ENCODE measurements at regions not wholly inside any gene's neighbourhood (a gene's known extent, or its start where the extent isn't known, plus 50 kb on each side); places are given as distances from the start of the nearest gene placed in this dataset.

DNA sequence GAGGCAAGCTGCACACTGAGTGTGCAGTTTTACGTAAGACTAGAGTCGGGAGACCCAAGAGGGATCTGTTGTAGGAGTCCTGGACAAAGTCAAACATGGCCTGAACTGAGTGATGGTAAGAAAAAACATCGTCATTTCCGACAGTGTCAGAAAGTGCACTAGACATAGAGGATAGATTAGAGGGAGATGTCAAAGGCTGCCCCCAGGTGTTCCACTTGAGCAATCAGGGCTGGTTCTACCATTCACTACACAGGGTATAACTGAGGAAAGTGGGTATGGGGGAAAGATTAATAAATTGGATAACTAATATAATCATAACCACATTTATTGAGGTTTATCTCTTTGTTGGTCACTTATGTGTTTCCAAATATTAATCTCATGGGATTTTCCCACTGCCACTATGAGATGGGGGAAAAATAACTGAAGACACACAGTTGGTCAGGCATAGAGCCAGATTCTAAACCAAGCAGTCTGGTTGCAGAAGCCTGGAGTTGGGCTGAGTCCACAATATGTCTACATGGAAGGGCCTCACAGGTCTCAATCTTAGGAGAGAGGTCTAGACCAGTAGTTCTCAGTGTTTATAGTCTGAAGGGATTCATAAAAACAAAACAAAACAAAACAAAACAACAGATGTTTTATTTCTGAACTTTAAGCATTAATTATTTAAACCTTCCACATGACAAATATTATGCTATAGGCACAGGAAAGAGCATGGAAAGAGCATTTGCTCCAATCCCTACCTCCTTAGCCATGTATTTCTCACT lies 766.5 kb downstream of the NTRK3 start:
- H3K9ac ChIP-seq (ENCODE audit: low read length): no peak overlapping the region
- no peak overlapping the region for H3K4me3 ChIP-seq (ENCODE audit: low read length)
- no peak overlapping the region for H2BK120ac ChIP-seq (ENCODE audit: low read depth, low read length)
- no peak overlapping the region for H4K5ac ChIP-seq (ENCODE audit: low read length)
- no peak overlapping the region for H2BK5ac ChIP-seq (ENCODE audit: low read length)
- H3K4ac ChIP-seq (ENCODE audit: low read depth, low read length): no peak overlapping the region
- H3K56ac ChIP-seq (ENCODE audit: low read length): no peak overlapping the region
- H3K27ac ChIP-seq (ENCODE audit: low read depth, low read length): no peak overlapping the region
- no peak overlapping the region for H2BK15ac ChIP-seq (replicated peaks; ENCODE audit: low read depth)
- H3K18ac ChIP-seq (ENCODE audit: low read length): no peak overlapping the region
- no peak overlapping the region for H2AK5ac ChIP-seq (ENCODE audit: low read length)
- H4K8ac ChIP-seq (ENCODE audit: low read depth, low read length): no peak overlapping the region
- H3K4me1 ChIP-seq (ENCODE audit: control insufficient read depth, low read depth, low read length): no peaks in the 10 kb centered on the region
- no peak overlapping the region for H3K23ac ChIP-seq (ENCODE audit: low read length)
- no peaks in the 10 kb centered on the region for H3K27me3 ChIP-seq (ENCODE audit: insufficient read depth, low read length, poor library complexity)
- H3K36me3 ChIP-seq (ENCODE audit: control insufficient read depth, insufficient read depth, low read length): no peaks in the 10 kb centered on the region
- no peak overlapping the region for H3K4me2 ChIP-seq (ENCODE audit: low read length)
- no peak for DNase-seq
- WGBS (ENCODE audit: extremely low coverage, insufficient coverage, low lambda C conversion rate): no CpG with 5 or more reads among the region's 4 CpGs
- no peaks in the 10 kb centered on the region for H3K79me2 ChIP-seq (ENCODE audit: control insufficient read depth, insufficient read depth, low read length)
- H3K79me1 ChIP-seq (ENCODE audit: low read length): no peaks in the 10 kb centered on the region

DNA sequence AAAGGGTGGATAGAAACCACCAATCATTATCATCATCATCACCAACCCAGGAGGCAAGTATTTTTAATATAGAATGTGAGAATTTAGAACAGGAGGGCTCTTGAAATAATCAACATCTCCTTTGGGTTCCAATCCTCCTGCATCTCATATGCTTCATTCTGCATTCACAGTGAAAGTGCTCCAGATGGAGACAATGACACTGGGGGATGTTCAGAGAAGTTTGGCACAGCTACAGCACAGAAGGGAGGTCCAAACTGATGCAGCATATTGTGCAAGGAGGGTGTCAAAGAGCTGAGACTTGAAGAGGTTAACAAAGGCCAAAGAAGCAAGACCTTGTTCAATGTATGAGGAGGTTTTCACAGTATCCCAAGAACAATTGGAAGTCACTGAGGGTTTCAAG lies 767.1 kb downstream of the NTRK3 start:
- Histone ChIP-seq H3K27me3 (ENCODE audit: insufficient read depth, low read length, poor library complexity) (no peaks in the 10 kb centered on the region), H3K4me1 (ENCODE audit: control insufficient read depth, low read depth, low read length) (no peaks in the 10 kb centered on the region), H3K23ac (ENCODE audit: low read length) (no peak overlapping the region), H2BK15ac (replicated peaks; ENCODE audit: low read depth) (no peak overlapping the region), H4K5ac (ENCODE audit: low read length) (no peak overlapping the region), H3K36me3 (ENCODE audit: control insufficient read depth, insufficient read depth, low read length) (no peaks in the 10 kb centered on the region), H4K8ac (ENCODE audit: low read depth, low read length) (no peak overlapping the region), H3K9ac (ENCODE audit: low read length) (no peak overlapping the region), H3K4ac (ENCODE audit: low read depth, low read length) (no peak overlapping the region), H3K79me1 (ENCODE audit: low read length) (no peaks in the 10 kb centered on the region), H3K56ac (ENCODE audit: low read length) (no peak overlapping the region), H2BK5ac (ENCODE audit: low read length) (no peak overlapping the region), H3K4me3 (ENCODE audit: low read length) (no peak overlapping the region), H3K79me2 (ENCODE audit: control insufficient read depth, insufficient read depth, low read length) (no peaks in the 10 kb centered on the region), H3K27ac (ENCODE audit: low read depth, low read length) (no peak overlapping the region), H2AK5ac (ENCODE audit: low read length) (no peak overlapping the region), H3K18ac (ENCODE audit: low read length) (no peak overlapping the region), H3K4me2 (ENCODE audit: low read length) (no peak overlapping the region), H2BK120ac (ENCODE audit: low read depth, low read length) (no peak overlapping the region)
- DNase-seq: no peak

DNA sequence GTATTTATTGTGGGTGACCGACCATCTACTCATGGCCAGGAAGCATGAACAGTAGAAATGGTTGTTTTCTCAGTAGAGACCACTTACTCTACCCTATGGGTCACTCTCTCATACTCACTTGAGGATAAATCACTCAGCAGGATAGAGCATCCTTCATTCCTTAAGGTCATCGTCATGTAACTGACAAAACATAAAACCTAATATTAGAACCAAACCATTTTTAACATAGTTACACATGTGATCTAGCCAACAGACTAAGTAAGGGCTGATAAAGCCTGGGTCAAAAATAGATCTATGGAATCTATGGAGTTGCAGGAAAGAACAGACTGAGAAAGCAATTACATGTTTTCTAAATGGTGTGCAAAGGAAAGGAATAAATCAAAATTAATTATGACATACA lies 769.1 kb downstream of the NTRK3 start:
- Histone ChIP-seq H3K79me2 (ENCODE audit: control insufficient read depth, insufficient read depth, low read length) (no peaks in the 10 kb centered on the region), H3K4me2 (ENCODE audit: low read length) (no peak overlapping the region), H3K56ac (ENCODE audit: low read length) (no peak overlapping the region), H3K27me3 (ENCODE audit: insufficient read depth, low read length, poor library complexity) (no peaks in the 10 kb centered on the region), H2BK120ac (ENCODE audit: low read depth, low read length) (no peak overlapping the region), H3K23ac (ENCODE audit: low read length) (no peak overlapping the region), H2BK5ac (ENCODE audit: low read length) (no peak overlapping the region), H3K79me1 (ENCODE audit: low read length) (no peaks in the 10 kb centered on the region), H3K18ac (ENCODE audit: low read length) (no peak overlapping the region), H3K4ac (ENCODE audit: low read depth, low read length) (no peak overlapping the region), H3K27ac (ENCODE audit: low read depth, low read length) (no peak overlapping the region), H3K4me1 (ENCODE audit: control insufficient read depth, low read depth, low read length) (no peaks in the 10 kb centered on the region), H3K36me3 (ENCODE audit: control insufficient read depth, insufficient read depth, low read length) (no peaks in the 10 kb centered on the region), H2AK5ac (ENCODE audit: low read length) (no peak overlapping the region), H4K8ac (ENCODE audit: low read depth, low read length) (no peak overlapping the region), H3K4me3 (ENCODE audit: low read length) (no peak overlapping the region), H3K9ac (ENCODE audit: low read length) (no peak overlapping the region), H4K5ac (ENCODE audit: low read length) (no peak overlapping the region), H2BK15ac (replicated peaks; ENCODE audit: low read depth) (no peak overlapping the region)
- no peak for DNase-seq
- no CpG with 5 or more reads among the region's 2 CpGs for WGBS (ENCODE audit: extremely low coverage, insufficient coverage, low lambda C conversion rate)

DNA sequence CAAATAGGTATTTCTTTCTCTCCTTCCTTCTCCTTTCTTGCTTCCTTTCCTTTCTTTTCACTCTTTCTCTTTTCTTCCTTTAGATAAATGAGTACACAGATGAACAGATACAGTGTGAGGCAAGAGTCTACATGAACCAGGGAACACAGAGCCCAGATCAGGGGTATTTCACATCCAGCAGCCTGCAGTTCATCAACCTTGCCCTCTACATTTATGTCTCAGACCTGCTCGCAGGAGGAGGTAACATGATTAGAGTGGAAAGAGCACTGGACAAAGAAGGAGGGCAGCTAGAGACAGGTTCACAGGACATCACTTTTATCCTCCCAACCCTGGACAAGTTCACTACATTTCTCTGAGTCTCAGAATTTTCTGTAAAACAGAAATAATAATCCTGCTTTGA lies 773.1 kb downstream of the NTRK3 start:
- Histone ChIP-seq H2BK120ac (ENCODE audit: low read depth, low read length) (no peak overlapping the region), H4K5ac (ENCODE audit: low read length) (no peak overlapping the region), H3K18ac (ENCODE audit: low read length) (no peak overlapping the region), H3K4me3 (ENCODE audit: low read length) (no peak overlapping the region), H3K36me3 (ENCODE audit: control insufficient read depth, insufficient read depth, low read length) (no peaks in the 10 kb centered on the region), H3K79me2 (ENCODE audit: control insufficient read depth, insufficient read depth, low read length) (no peaks in the 10 kb centered on the region), H2BK5ac (ENCODE audit: low read length) (no peak overlapping the region), H4K8ac (ENCODE audit: low read depth, low read length) (no peak overlapping the region), H3K4me2 (ENCODE audit: low read length) (no peak overlapping the region), H3K79me1 (ENCODE audit: low read length) (no peaks in the 10 kb centered on the region), H3K23ac (ENCODE audit: low read length) (no peak overlapping the region), H3K4me1 (ENCODE audit: control insufficient read depth, low read depth, low read length) (no peaks in the 10 kb centered on the region), H3K27me3 (ENCODE audit: insufficient read depth, low read length, poor library complexity) (no peaks in the 10 kb centered on the region), H3K4ac (ENCODE audit: low read depth, low read length) (no peak overlapping the region), H3K56ac (ENCODE audit: low read length) (no peak overlapping the region), H2BK15ac (replicated peaks; ENCODE audit: low read depth) (no peak overlapping the region), H3K9ac (ENCODE audit: low read length) (no peak overlapping the region), H2AK5ac (ENCODE audit: low read length) (no peak overlapping the region), H3K27ac (ENCODE audit: low read depth, low read length) (no peak overlapping the region)
- no peak for DNase-seq
- no CpG with 5 or more reads among the region's 1 CpG for WGBS (ENCODE audit: extremely low coverage, insufficient coverage, low lambda C conversion rate)

DNA sequence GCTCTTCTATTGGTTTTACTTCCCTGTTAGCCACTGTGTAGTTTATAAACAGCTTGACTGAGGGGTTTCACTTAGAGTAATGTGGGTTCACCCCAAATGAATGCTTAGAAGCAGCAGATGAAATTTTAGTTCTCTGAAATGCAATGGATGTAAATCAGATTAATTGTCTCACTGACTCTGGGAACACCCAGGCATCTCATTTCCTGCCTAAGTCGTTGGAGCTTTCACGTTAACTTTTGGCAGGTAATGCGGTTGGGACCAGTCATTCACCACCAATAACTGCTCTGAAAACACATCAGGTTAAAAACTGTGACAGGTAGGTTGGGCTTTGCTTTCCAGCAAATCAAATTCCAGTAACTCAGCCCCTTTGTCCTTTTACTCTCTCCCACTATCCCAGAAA lies 775.4 kb downstream of the NTRK3 start:
- Histone ChIP-seq H3K9ac (ENCODE audit: low read length) (no peak overlapping the region), H3K4me1 (ENCODE audit: control insufficient read depth, low read depth, low read length) (peaks cover 2% of the 10 kb centered on the region), H3K79me1 (ENCODE audit: low read length) (no peaks in the 10 kb centered on the region), H3K23ac (ENCODE audit: low read length) (no peak overlapping the region), H2BK120ac (ENCODE audit: low read depth, low read length) (no peak overlapping the region), H2BK5ac (ENCODE audit: low read length) (no peak overlapping the region), H3K56ac (ENCODE audit: low read length) (no peak overlapping the region), H3K4me3 (ENCODE audit: low read length) (no peak overlapping the region), H3K36me3 (ENCODE audit: control insufficient read depth, insufficient read depth, low read length) (no peaks in the 10 kb centered on the region), H2BK15ac (replicated peaks; ENCODE audit: low read depth) (no peak overlapping the region), H3K27me3 (ENCODE audit: insufficient read depth, low read length, poor library complexity) (no peaks in the 10 kb centered on the region), H3K4me2 (ENCODE audit: low read length) (no peak overlapping the region), H4K5ac (ENCODE audit: low read length) (no peak overlapping the region), H3K79me2 (ENCODE audit: control insufficient read depth, insufficient read depth, low read length) (no peaks in the 10 kb centered on the region), H2AK5ac (ENCODE audit: low read length) (no peak overlapping the region), H3K4ac (ENCODE audit: low read depth, low read length) (no peak overlapping the region), H3K27ac (ENCODE audit: low read depth, low read length) (no peak overlapping the region), H4K8ac (ENCODE audit: low read depth, low read length) (no peak overlapping the region), H3K18ac (ENCODE audit: low read length) (no peak overlapping the region)
- WGBS (ENCODE audit: extremely low coverage, insufficient coverage, low lambda C conversion rate): no CpG with 5 or more reads among the region's 3 CpGs
- DNase-seq: no peak

DNA sequence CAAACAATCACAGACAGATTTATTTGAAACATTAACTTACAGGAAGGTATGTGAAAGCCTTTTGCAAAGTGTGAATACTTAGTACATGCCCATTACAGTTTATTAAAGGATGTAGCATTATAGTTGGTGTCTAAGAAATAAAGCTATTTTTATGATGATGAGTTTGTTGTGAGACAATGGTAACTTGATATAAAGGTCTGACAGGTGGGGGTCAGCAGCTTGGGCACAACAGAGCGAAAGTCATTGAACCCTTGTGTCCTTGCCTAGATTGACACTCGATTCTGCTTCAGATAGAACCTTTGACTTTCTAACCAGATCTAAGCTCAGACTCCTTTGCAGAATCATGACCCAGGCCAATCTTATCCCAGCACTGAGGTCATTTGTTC lies 777.9 kb downstream of the NTRK3 start:
- no peak overlapping the region for H3K27ac ChIP-seq (ENCODE audit: low read depth, low read length)
- DNase-seq: no peak
- H3K27me3 ChIP-seq (ENCODE audit: insufficient read depth, low read length, poor library complexity): no peaks in the 10 kb centered on the region
- no peak overlapping the region for H4K5ac ChIP-seq (ENCODE audit: low read length)
- H2BK120ac ChIP-seq (ENCODE audit: low read depth, low read length): no peak overlapping the region
- no peak overlapping the region for H2BK5ac ChIP-seq (ENCODE audit: low read length)
- H3K4ac ChIP-seq (ENCODE audit: low read depth, low read length): no peak overlapping the region
- H3K23ac ChIP-seq (ENCODE audit: low read length): no peak overlapping the region
- no peak overlapping the region for H3K4me2 ChIP-seq (ENCODE audit: low read length)
- H2AK5ac ChIP-seq (ENCODE audit: low read length): no peak overlapping the region
- no peak overlapping the region for H3K9ac ChIP-seq (ENCODE audit: low read length)
- no peak overlapping the region for H3K4me3 ChIP-seq (ENCODE audit: low read length)
- no peak overlapping the region for H3K18ac ChIP-seq (ENCODE audit: low read length)
- no peak overlapping the region for H4K8ac ChIP-seq (ENCODE audit: low read depth, low read length)
- WGBS (ENCODE audit: extremely low coverage, insufficient coverage, low lambda C conversion rate): no CpG with 5 or more reads among the region's 2 CpGs
- H3K36me3 ChIP-seq (ENCODE audit: control insufficient read depth, insufficient read depth, low read length): no peaks in the 10 kb centered on the region
- no peaks in the 10 kb centered on the region for H3K79me2 ChIP-seq (ENCODE audit: control insufficient read depth, insufficient read depth, low read length)
- no peak overlapping the region for H2BK15ac ChIP-seq (replicated peaks; ENCODE audit: low read depth)
- H3K4me1 ChIP-seq (ENCODE audit: control insufficient read depth, low read depth, low read length): peaks cover 2% of the 10 kb centered on the region
- H3K79me1 ChIP-seq (ENCODE audit: low read length): no peaks in the 10 kb centered on the region
- no peak overlapping the region for H3K56ac ChIP-seq (ENCODE audit: low read length)

Data from mesendoderm (in vitro differentiated cells).